ENCODE measurements at regions not wholly inside any gene's neighbourhood (a gene's known extent, or its start where the extent isn't known, plus 50 kb on each side); places are given as distances from the start of the nearest gene placed in this dataset.

DNA sequence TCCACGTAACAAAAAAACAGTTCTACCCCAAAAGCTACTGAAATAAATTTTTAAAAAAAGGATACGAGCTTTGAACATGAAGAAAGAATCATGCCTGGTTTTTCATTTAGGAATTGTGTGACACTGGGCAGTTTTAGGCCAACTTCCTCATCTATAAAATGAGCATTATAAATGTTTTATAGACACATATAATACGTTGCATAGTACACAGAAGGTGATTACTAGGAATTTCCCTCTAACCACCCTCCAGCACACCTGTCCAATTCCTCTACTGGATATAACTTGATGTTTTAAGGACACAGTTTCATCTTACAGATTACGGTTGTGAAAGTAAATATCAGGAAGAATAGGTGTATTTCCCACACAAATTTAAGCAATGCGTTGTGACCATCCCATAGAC is 85.5 kb upstream of the IQCM start:
- DNase-seq (ENCODE audit: low spot score) = no peak
- in situ Hi-C loops (cut with MboI; ENCODE audit: low pct_unique_long_range_greater_than_20kb, low sequenced_read_pairs, unreplicated experiment) = no loop called here
- TF ChIP-seq, protein P1, sequence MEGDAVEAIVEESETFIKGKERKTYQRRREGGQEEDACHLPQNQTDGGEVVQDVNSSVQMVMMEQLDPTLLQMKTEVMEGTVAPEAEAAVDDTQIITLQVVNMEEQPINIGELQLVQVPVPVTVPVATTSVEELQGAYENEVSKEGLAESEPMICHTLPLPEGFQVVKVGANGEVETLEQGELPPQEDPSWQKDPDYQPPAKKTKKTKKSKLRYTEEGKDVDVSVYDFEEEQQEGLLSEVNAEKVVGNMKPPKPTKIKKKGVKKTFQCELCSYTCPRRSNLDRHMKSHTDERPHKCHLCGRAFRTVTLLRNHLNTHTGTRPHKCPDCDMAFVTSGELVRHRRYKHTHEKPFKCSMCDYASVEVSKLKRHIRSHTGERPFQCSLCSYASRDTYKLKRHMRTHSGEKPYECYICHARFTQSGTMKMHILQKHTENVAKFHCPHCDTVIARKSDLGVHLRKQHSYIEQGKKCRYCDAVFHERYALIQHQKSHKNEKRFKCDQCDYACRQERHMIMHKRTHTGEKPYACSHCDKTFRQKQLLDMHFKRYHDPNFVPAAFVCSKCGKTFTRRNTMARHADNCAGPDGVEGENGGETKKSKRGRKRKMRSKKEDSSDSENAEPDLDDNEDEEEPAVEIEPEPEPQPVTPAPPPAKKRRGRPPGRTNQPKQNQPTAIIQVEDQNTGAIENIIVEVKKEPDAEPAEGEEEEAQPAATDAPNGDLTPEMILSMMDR (IDR thresholded peaks at IDR 0.05; ENCODE audit: extremely low read depth, insufficient read depth, missing control alignments) = no peak

DNA sequence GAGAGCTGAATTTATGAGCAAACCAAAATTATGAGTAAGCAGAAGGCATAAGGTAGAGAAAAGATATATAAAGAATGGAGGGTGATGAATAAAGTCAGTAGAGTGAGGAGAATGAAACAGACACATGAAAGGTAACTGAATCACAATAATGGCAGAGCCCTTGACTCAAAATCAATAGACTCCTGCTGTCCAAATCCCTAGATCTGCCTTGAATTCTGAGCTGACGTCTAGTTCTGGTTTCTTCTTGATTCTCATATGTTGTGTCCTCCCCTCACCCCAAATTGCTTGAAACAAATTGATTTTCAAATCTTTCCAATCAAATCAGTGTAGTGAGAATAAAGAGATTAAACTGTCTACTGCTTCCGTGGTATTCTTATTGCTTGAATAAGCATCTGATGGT is 86.6 kb upstream of the IQCM start:
- in situ Hi-C loops (cut with MboI; ENCODE audit: low pct_unique_long_range_greater_than_20kb, low sequenced_read_pairs, unreplicated experiment) = no loop called here
- no peak for DNase-seq (ENCODE audit: low spot score)
- TF ChIP-seq, protein P1 (IDR thresholded peaks at IDR 0.05; ENCODE audit: extremely low read depth, insufficient read depth, missing control alignments) = no peak

GRCh38 chr4:149910177-149910576 is 94.5 kb upstream of the IQCM start:
- TF ChIP-seq, protein P1 (IDR thresholded peaks at IDR 0.05; ENCODE audit: extremely low read depth, insufficient read depth, missing control alignments) = no peak
- no peak for DNase-seq (ENCODE audit: low spot score)
- in situ Hi-C loops (cut with MboI; ENCODE audit: low pct_unique_long_range_greater_than_20kb, low sequenced_read_pairs, unreplicated experiment) = no loop called here

GRCh38 chr4:149910604-149911350 is 95.1 kb upstream of the IQCM start:
- in situ Hi-C loops (cut with MboI; ENCODE audit: low pct_unique_long_range_greater_than_20kb, low sequenced_read_pairs, unreplicated experiment) = no loop called here
- TF ChIP-seq, protein P1 (IDR thresholded peaks at IDR 0.05; ENCODE audit: extremely low read depth, insufficient read depth, missing control alignments) = no peak
- no peak for DNase-seq (ENCODE audit: low spot score)

GRCh38 chr4:149911354-149911753 is 95.7 kb upstream of the IQCM start:
- no peak for DNase-seq (ENCODE audit: low spot score)
- in situ Hi-C loops (cut with MboI; ENCODE audit: low pct_unique_long_range_greater_than_20kb, low sequenced_read_pairs, unreplicated experiment) = no loop called here
- TF ChIP-seq, protein P1 (IDR thresholded peaks at IDR 0.05; ENCODE audit: extremely low read depth, insufficient read depth, missing control alignments) = no peak

GRCh38 chr4:149912000-149912399 is 96.4 kb upstream of the IQCM start:
- TF ChIP-seq, protein P1 (IDR thresholded peaks at IDR 0.05; ENCODE audit: extremely low read depth, insufficient read depth, missing control alignments) = no peak
- no peak for DNase-seq (ENCODE audit: low spot score)
- in situ Hi-C loops (cut with MboI; ENCODE audit: low pct_unique_long_range_greater_than_20kb, low sequenced_read_pairs, unreplicated experiment) = no loop called here

All from GM13977 (cell line).